AG08396 (cell line): ENCODE measurements at regions not wholly inside any gene's neighbourhood (a gene's known extent, or its start where the extent isn't known, plus 50 kb on each side); places are given as distances from the start of the nearest gene placed in this dataset.

Experiments
- DNase-seq: peaks from one replicate; pipeline ENCODE4 v3.0.0; 2012; ENCODE audit warnings: low spot score, mixed read lengths

- DNase-seq: no peak
Observed at GRCh38 chr14:104440297-104440956, 139.1 kb upstream of the C14orf180 start.

GRCh38 chr14:104441275-104442106 lies 138.1 kb upstream of the C14orf180 start:
- DNase-seq: peak; percentile 5

GRCh38 chr14:104442107-104442551 lies 137.4 kb upstream of the C14orf180 start:
- peak; percentile 4 for DNase-seq

- DNase-seq: peak; percentile 5
Observed at GRCh38 chr14:104442631-104443390, 136.8 kb upstream of the C14orf180 start.

GRCh38 chr14:104443391-104444158 lies 136.0 kb upstream of the C14orf180 start:
- DNase-seq: no peak

- DNase-seq: no peak
Observed at GRCh38 chr14:104444159-104445030, 135.2 kb upstream of the C14orf180 start.

- no peak for DNase-seq
Observed at GRCh38 chr14:104445086-104445485, 134.5 kb upstream of the C14orf180 start.

- DNase-seq: no peak
Observed at GRCh38 chr14:104445832-104446381, 133.7 kb upstream of the C14orf180 start.

- DNase-seq: no peak
Observed at GRCh38 chr14:104446611-104447010, 133.0 kb upstream of the C14orf180 start.

- no peak for DNase-seq
Observed at GRCh38 chr14:104447750-104448149, 131.8 kb upstream of the C14orf180 start.

- no peak for DNase-seq
Observed at GRCh38 chr14:104448321-104448720, 131.2 kb upstream of the C14orf180 start.

GRCh38 chr14:104448721-104449120 lies 130.8 kb upstream of the C14orf180 start:
- DNase-seq: no peak

- DNase-seq: no peak
Observed at GRCh38 chr14:104450811-104451401, 128.7 kb upstream of the C14orf180 start.

- DNase-seq: no peak
Observed at GRCh38 chr14:104451474-104451873, 128.1 kb upstream of the C14orf180 start.

GRCh38 chr14:104458845-104459244 lies 120.7 kb upstream of the C14orf180 start:
- no peak for DNase-seq

GRCh38 chr14:104460791-104461651 lies 118.5 kb upstream of the C14orf180 start:
- no peak for DNase-seq

GRCh38 chr14:104461676-104462449 lies 117.7 kb upstream of the C14orf180 start:
- DNase-seq: no peak
